Type B pancreatic cell (in vitro differentiated cells): ENCODE measurements at regions not wholly inside any gene's neighbourhood (a gene's known extent, or its start where the extent isn't known, plus 50 kb on each side); places are given as distances from the start of the nearest gene placed in this dataset.

Experiments used
- DNase-seq: peaks from one replicate; pipeline ENCODE4 v3.0.0; 2021; ENCODE audit warnings: mixed read lengths; ENCODE audit not compliant: unreplicated experiment; ENCODE audit errors: extremely low spot score
- H3K27ac Mint-ChIP-seq: 2 replicates; pipeline ENCODE4 v1.8.0; 2021; ENCODE audit warnings: mild to moderate bottlenecking, mixed read lengths
- H3K27me3 Mint-ChIP-seq: 2 replicates; pipeline ENCODE4 v1.8.0; 2021; ENCODE audit warnings: mixed read lengths
- H3K36me3 Mint-ChIP-seq: 2 replicates; pipeline ENCODE4 v1.8.0; 2021; ENCODE audit warnings: mixed read lengths
- H3K4me1 Mint-ChIP-seq: one replicate; pipeline ENCODE4 v1.8.0; 2021; ENCODE audit warnings: mixed read lengths; ENCODE audit not compliant: unreplicated experiment
- H3K4me3 Mint-ChIP-seq: 2 replicates; pipeline ENCODE4 v1.8.0; 2021; ENCODE audit warnings: mild to moderate bottlenecking, mixed read lengths
- H3K9me3 Mint-ChIP-seq: 2 replicates; pipeline ENCODE4 v1.8.0; 2021; ENCODE audit warnings: mixed read lengths
- TF ChIP-seq, protein P1 (sequence below): fragments of 200-600 bp; sonication (generic); conservative IDR thresholded peaks from 2 replicates; pipeline ENCODE4 v1.5.0; 2021; ENCODE audit warnings: antibody characterized with exemption, mild to moderate bottlenecking

GRCh38 chr19:28044477-28044876 lies 1168.5 kb downstream of the UQCRFS1 start:
- TF ChIP-seq, protein P1, sequence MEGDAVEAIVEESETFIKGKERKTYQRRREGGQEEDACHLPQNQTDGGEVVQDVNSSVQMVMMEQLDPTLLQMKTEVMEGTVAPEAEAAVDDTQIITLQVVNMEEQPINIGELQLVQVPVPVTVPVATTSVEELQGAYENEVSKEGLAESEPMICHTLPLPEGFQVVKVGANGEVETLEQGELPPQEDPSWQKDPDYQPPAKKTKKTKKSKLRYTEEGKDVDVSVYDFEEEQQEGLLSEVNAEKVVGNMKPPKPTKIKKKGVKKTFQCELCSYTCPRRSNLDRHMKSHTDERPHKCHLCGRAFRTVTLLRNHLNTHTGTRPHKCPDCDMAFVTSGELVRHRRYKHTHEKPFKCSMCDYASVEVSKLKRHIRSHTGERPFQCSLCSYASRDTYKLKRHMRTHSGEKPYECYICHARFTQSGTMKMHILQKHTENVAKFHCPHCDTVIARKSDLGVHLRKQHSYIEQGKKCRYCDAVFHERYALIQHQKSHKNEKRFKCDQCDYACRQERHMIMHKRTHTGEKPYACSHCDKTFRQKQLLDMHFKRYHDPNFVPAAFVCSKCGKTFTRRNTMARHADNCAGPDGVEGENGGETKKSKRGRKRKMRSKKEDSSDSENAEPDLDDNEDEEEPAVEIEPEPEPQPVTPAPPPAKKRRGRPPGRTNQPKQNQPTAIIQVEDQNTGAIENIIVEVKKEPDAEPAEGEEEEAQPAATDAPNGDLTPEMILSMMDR, result no peak
- Mint-ChIP-seq H3K4me3 (no peak overlapping the region), H3K9me3 (no peaks in the 10 kb centered on the region), H3K4me1 (no peaks in the 10 kb centered on the region), H3K27ac (no peak overlapping the region), H3K36me3 (no peaks in the 10 kb centered on the region), H3K27me3 (no peaks in the 10 kb centered on the region)
- DNase-seq, result no peak

DNA sequence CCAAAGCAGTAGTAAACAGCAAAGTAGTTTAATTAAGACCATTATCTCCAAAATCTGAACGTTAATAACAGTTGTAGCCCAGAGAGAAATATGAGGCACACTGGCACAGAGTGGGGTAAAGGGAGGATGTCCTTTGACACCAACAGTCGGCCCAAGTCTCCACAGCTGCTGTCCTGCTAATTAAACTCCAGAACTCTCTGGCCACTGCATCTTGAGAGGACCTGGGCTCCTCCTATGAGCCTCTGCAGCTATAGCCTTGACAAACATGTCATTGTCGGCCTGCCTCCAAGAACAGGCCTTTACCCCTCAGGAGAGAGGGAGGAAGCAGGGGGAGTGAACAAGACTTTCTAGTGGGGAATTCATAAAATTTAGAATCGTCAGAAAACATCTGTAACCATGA lies 1170.4 kb downstream of the UQCRFS1 start:
- H3K4me1 Mint-ChIP-seq, result no peaks in the 10 kb centered on the region
- TF ChIP-seq, protein P1, result no peak
- no peak for DNase-seq
- H3K4me3 Mint-ChIP-seq, result no peak overlapping the region
- no peaks in the 10 kb centered on the region for H3K36me3 Mint-ChIP-seq
- H3K27ac Mint-ChIP-seq, result no peak overlapping the region
- H3K27me3 Mint-ChIP-seq, result no peaks in the 10 kb centered on the region
- H3K9me3 Mint-ChIP-seq, result no peaks in the 10 kb centered on the region

GRCh38 chr19:28039677-28040381 lies 1173.1 kb downstream of the UQCRFS1 start:
- TF ChIP-seq, protein P1, result no peak
- Mint-ChIP-seq H3K27ac (no peak overlapping the region), H3K27me3 (no peaks in the 10 kb centered on the region), H3K4me3 (no peak overlapping the region), H3K4me1 (no peaks in the 10 kb centered on the region), H3K9me3 (no peaks in the 10 kb centered on the region), H3K36me3 (no peaks in the 10 kb centered on the region)
- no peak for DNase-seq

DNA sequence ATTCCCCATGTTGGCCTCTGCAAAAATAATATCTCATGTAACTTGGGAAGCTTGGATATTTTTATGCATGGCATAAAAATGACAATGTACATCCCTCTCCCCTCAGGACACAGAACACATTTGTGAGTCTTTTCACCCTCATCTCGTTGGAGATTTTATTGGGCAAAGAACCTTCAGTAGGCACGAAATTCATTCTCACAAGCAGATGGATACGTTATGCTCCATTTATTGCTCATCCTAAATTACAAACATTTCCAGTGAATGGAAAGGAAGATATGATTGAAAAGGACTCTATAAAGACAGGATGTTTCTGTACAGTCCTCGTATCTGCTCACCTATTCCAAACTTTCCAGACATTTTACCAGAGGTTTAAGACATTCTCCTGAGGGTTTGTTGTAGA lies 1175.8 kb downstream of the UQCRFS1 start:
- H3K4me3 Mint-ChIP-seq, result no peak overlapping the region
- no peaks in the 10 kb centered on the region for H3K4me1 Mint-ChIP-seq
- H3K9me3 Mint-ChIP-seq, result peaks cover under 1% of the 10 kb centered on the region
- H3K27me3 Mint-ChIP-seq, result no peaks in the 10 kb centered on the region
- H3K27ac Mint-ChIP-seq, result no peak overlapping the region
- no peaks in the 10 kb centered on the region for H3K36me3 Mint-ChIP-seq
- no peak for DNase-seq
- TF ChIP-seq, protein P1, result no peak

GRCh38 chr19:28036486-28036885 lies 1176.5 kb downstream of the UQCRFS1 start:
- no peaks in the 10 kb centered on the region for H3K36me3 Mint-ChIP-seq
- peaks cover 4% of the 10 kb centered on the region for H3K9me3 Mint-ChIP-seq
- no peak overlapping the region for H3K27ac Mint-ChIP-seq
- no peak overlapping the region for H3K4me3 Mint-ChIP-seq
- TF ChIP-seq, protein P1, result no peak
- DNase-seq, result no peak
- no peaks in the 10 kb centered on the region for H3K27me3 Mint-ChIP-seq
- H3K4me1 Mint-ChIP-seq, result no peaks in the 10 kb centered on the region
